ENCODE measurements at regions not wholly inside any gene's neighbourhood (a gene's known extent, or its start where the extent isn't known, plus 50 kb on each side); places are given as distances from the start of the nearest gene placed in this dataset.

- TF ChIP-seq EZH2 (optimal IDR thresholded peaks at IDR 0.05; ENCODE audit: low read depth, low read length) (no peak), CTCF (IDR thresholded peaks at IDR 0.05; ENCODE audit: low read length) (no peak), EZH2phosphoT487 (IDR thresholded peaks at IDR 0.05; ENCODE audit: low read length) (no peak)
Measured at GRCh38 chr2:238997137-238997390, 149.2 kb downstream of the TWIST2 start.

Measured in MM.1S (cell line).